HG03469 (cell line): ENCODE measurements at regions not wholly inside any gene's neighbourhood (a gene's known extent, or its start where the extent isn't known, plus 50 kb on each side); places are given as distances from the start of the nearest gene placed in this dataset.

Experiments used
- ATAC-seq: cut with Tn5 transposase; IDR thresholded peaks from one replicate; pipeline ENCODE4 v1.9.1; 2021; ENCODE audit warnings: mild to moderate bottlenecking, moderate library complexity, moderate number of reproducible peaks; ENCODE audit not compliant: unreplicated experiment

GRCh38 chr1:87437663-87438295 is 109.1 kb downstream of the LMO4 start:
- ATAC-seq = peak; percentile 61

- ATAC-seq = no peak
These were observed 111.1 kb downstream of the LMO4 start for GRCh38 chr1:87439821-87440220.

- peak; percentile 83 for ATAC-seq
These were observed 120.8 kb downstream of the LMO4 start for GRCh38 chr1:87449348-87449963.

GRCh38 chr1:87450136-87450535 is 121.5 kb downstream of the LMO4 start:
- no peak for ATAC-seq

GRCh38 chr1:87450615-87451209 is 122.0 kb downstream of the LMO4 start:
- no peak for ATAC-seq

GRCh38 chr1:87451229-87451920 is 122.7 kb downstream of the LMO4 start:
- no peak for ATAC-seq

- ATAC-seq = no peak
These were observed 124.0 kb downstream of the LMO4 start for GRCh38 chr1:87452648-87453047.

GRCh38 chr1:87457408-87457807 is 128.7 kb downstream of the LMO4 start:
- ATAC-seq = no peak

GRCh38 chr1:87462894-87463293 is 134.2 kb downstream of the LMO4 start:
- no peak for ATAC-seq

- peak; percentile 42 for ATAC-seq
These were observed 135.4 kb downstream of the LMO4 start for GRCh38 chr1:87464022-87464490.

GRCh38 chr1:87466621-87467020 is 137.9 kb downstream of the LMO4 start:
- no peak for ATAC-seq

GRCh38 chr1:87472716-87473115 is 144.0 kb downstream of the LMO4 start:
- no peak for ATAC-seq

GRCh38 chr1:87473203-87473661 is 144.6 kb downstream of the LMO4 start:
- ATAC-seq = no peak

GRCh38 chr1:87474098-87474497 is 145.4 kb downstream of the LMO4 start:
- ATAC-seq = no peak

GRCh38 chr1:87478231-87478630 is 149.6 kb downstream of the LMO4 start:
- ATAC-seq = no peak

- ATAC-seq = no peak
These were observed 166.5 kb downstream of the LMO4 start for GRCh38 chr1:87495147-87495546.

- no peak for ATAC-seq
These were observed 167.2 kb downstream of the LMO4 start for GRCh38 chr1:87495870-87496269.

- no peak for ATAC-seq
These were observed 168.9 kb downstream of the LMO4 start for GRCh38 chr1:87497380-87498203.

- ATAC-seq = no peak
These were observed 173.1 kb downstream of the LMO4 start for GRCh38 chr1:87501738-87502137.

GRCh38 chr1:87505391-87505983 is 176.8 kb downstream of the LMO4 start:
- no peak for ATAC-seq
